Thoracic aorta (tissue), 2 donors: ENCODE measurements at regions not wholly inside any gene's neighbourhood (a gene's known extent, or its start where the extent isn't known, plus 50 kb on each side); places are given as distances from the start of the nearest gene placed in this dataset.

Source experiments
- ATAC-seq: fragments of 150-250 bp; one replicate; pipeline ENCODE4 v1.8.0; 2017; ENCODE audit warnings: low read depth; ENCODE audit not compliant: insufficient number of reproducible peaks, low FRiP score
- DNase-seq: peaks from one replicate; pipeline ENCODE4 v3.0.0-alpha.2; 2020; ENCODE audit warnings: low spot score
- H3K27ac ChIP-seq, 2 donors: fragments of 200-600 bp; sonication (generic); 1 replicate in 1 of 2; 2 replicates in 1 of 2; pipeline ENCODE4 v1.5.1; 2016; ENCODE audit warnings: mild to moderate bottlenecking in 2 of 2, moderate library complexity in 2 of 2
- H3K27me3 ChIP-seq: fragments of 200-600 bp; sonication (generic); replicated peaks from 2 replicates; pipeline ENCODE4 v1.6.0; 2016; ENCODE audit warnings: mild to moderate bottlenecking; ENCODE audit not compliant: insufficient read depth
- H3K36me3 ChIP-seq: fragments of 200-600 bp; sonication (generic); one replicate; pipeline ENCODE4 v1.5.1; 2016
- H3K4me1 ChIP-seq, 2 donors: fragments of 200-600 bp; sonication (generic); 1 replicate in 1 of 2; 2 replicates in 1 of 2; pipeline versions ENCODE4 v1.5.1 to v1.6.0; 2016; ENCODE audit warnings: low read depth in 2 of 2, mild to moderate bottlenecking in 1 of 2; ENCODE audit not compliant: control insufficient read depth in 1 of 2
- H3K4me3 ChIP-seq: fragments of 200-600 bp; sonication (generic); 2 replicates; pipeline ENCODE4 v1.5.1; 2016; ENCODE audit warnings: mild to moderate bottlenecking
- H3K9me3 ChIP-seq: fragments of 200-600 bp; sonication (generic); 2 replicates; pipeline ENCODE4 v1.5.1; 2016
- CTCF ChIP-seq: fragments of 200-600 bp; sonication (generic); IDR thresholded peaks from one replicate; pipeline ENCODE4 v1.5.1; 2019; ENCODE audit warnings: antibody characterized with exemption

DNA sequence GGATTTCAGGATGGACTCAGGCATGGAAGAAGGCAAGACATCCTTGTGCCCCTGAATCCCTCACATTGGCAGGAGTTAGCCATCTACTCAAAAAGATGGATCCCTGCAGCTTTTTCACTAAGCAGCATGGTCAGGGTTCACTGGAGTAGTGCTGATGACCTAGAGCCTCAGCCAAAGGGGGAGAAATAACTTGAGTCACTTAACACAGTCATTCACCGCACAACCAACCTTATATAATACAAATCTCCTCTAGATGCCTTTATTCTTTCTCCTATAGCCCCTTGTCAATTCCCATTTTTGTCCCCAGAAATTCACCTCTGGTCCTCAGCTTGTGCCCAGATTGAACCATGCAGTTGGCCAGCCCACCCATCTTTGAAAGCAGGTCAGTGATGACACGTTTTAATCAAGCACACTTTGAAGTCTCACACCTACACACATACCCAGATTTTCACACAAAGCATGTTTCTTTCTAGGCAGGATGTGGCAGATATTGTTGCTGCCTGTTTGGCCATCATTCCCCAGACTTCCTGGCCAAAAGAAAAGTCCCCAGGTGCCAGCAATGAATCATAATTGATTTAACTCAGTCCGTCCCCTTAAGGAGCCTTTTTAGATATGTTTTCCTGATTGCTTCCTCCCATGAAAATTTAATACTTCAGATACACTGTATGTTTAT is 84.2 kb downstream of the LBH start:
- H3K27ac ChIP-seq: no peak overlapping the region
- no peak for DNase-seq
- no peak for TF ChIP-seq CTCF
- H3K27me3 ChIP-seq: no peaks in the 10 kb centered on the region
- ATAC-seq: no peak
- H3K4me1 ChIP-seq: peaks cover 0 to 22% of the 10 kb centered on the region in 2 donors
- H3K9me3 ChIP-seq: no peaks in the 10 kb centered on the region
- H3K4me3 ChIP-seq: no peak overlapping the region
- H3K36me3 ChIP-seq: no peaks in the 10 kb centered on the region

- peaks cover 0 to 22% of the 10 kb centered on the region in 2 donors for H3K4me1 ChIP-seq
- DNase-seq: no peak
- no peak for TF ChIP-seq CTCF
- no peak overlapping the region for H3K27ac ChIP-seq
- H3K4me3 ChIP-seq: no peak overlapping the region
- no peak for ATAC-seq
- no peaks in the 10 kb centered on the region for H3K36me3 ChIP-seq
- H3K9me3 ChIP-seq: no peaks in the 10 kb centered on the region
- H3K27me3 ChIP-seq: no peaks in the 10 kb centered on the region
Measured at GRCh38 chr2:30316408-30316807, 85.1 kb downstream of the LBH start.

GRCh38 chr2:30318987-30319782 is 87.9 kb downstream of the LBH start:
- DNase-seq (no peak), ATAC-seq (no peak)
- Histone ChIP-seq H3K9me3 (no peaks in the 10 kb centered on the region), H3K27me3 (no peaks in the 10 kb centered on the region), H3K4me3 (no peak overlapping the region), H3K4me1 (peaks cover 3 to 22% of the 10 kb centered on the region in 2 donors), H3K36me3 (no peaks in the 10 kb centered on the region), H3K27ac (no peak overlapping the region)
- TF ChIP-seq CTCF: no peak

- Histone ChIP-seq H3K27ac (no peak overlapping the region), H3K36me3 (no peaks in the 10 kb centered on the region), H3K4me1 (peaks cover 3 to 13% of the 10 kb centered on the region in 2 donors), H3K4me3 (no peak overlapping the region), H3K27me3 (no peaks in the 10 kb centered on the region), H3K9me3 (no peaks in the 10 kb centered on the region)
- DNase-seq (no peak), ATAC-seq (peak; percentile 70)
- no peak for TF ChIP-seq CTCF
Measured at GRCh38 chr2:30321466-30321865, 90.1 kb downstream of the LBH start.

GRCh38 chr2:30323499-30323898 is 92.2 kb downstream of the LBH start:
- ATAC-seq: no peak
- no peak for TF ChIP-seq CTCF
- no peak overlapping the region for H3K4me3 ChIP-seq
- H3K4me1 ChIP-seq: peaks cover 3 to 11% of the 10 kb centered on the region in 2 donors
- no peaks in the 10 kb centered on the region for H3K27me3 ChIP-seq
- no peak overlapping the region for H3K27ac ChIP-seq
- H3K9me3 ChIP-seq: no peaks in the 10 kb centered on the region
- H3K36me3 ChIP-seq: no peaks in the 10 kb centered on the region
- DNase-seq: no peak
